ENCODE measurements at regions not wholly inside any gene's neighbourhood (a gene's known extent, or its start where the extent isn't known, plus 50 kb on each side); places are given as distances from the start of the nearest gene placed in this dataset.

DNA sequence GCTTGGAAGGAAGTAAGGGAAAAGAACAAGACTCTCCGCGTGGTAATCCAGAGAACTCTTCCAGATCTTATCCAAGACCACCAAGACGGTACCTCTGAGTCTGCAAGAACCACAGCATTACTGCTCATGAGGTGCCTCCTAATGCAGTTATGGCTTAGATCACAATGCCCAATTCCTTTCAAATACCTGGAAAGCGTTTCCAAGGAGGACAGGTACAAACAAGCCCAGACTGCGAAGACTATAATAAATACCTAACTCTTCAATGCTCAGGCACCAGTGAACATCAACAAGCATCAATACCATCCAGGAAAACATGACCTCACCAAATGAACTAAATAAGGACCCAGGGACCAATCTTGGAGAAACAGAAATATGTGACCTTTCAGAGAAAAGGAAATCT is 325.5 kb downstream of the CWC27 start:
- no peak overlapping the region for H3K4me3 ChIP-seq (ENCODE audit: low read length)
- DNase-seq (ENCODE audit: low read depth) = peak; percentile 56
- TF ChIP-seq CTCF (IDR thresholded peaks at IDR 0.05; ENCODE audit: insufficient read depth, low read depth, low read length, missing control alignments) = no peak

DNA sequence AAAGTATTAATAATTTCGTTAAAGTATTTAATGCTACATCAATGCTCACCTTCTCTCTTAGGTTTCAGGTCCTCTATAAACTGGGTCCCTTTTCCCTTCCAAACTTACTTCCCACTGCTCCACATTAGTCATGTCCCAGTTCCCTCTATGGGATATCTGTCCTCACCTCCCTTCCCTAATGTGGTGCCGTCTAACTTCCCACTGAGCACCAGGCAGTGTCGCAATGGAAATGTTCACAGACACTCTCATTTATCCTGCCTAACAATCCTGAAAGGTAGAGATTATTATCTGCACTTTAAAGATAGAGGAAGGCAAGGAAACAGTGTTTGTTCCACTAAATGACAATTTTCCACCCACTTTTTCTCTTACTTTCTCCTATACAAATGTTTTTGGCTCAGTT is 329.7 kb downstream of the CWC27 start:
- no peak overlapping the region for H3K4me3 ChIP-seq (ENCODE audit: low read length)
- no peak for TF ChIP-seq CTCF (IDR thresholded peaks at IDR 0.05; ENCODE audit: insufficient read depth, low read depth, low read length, missing control alignments)
- DNase-seq (ENCODE audit: low read depth) = no peak

Measured in epithelial cell of esophagus (primary cell).